WTC11 (cell line): ENCODE measurements at regions not wholly inside any gene's neighbourhood (a gene's known extent, or its start where the extent isn't known, plus 50 kb on each side); places are given as distances from the start of the nearest gene placed in this dataset.

Source experiments
- ATAC-seq: fragments of 200-7000 bp; cut with Tn5 transposase; 2 replicates; pipeline ENCODE4 v1.10.0; 2021; ENCODE audit warnings: mild to moderate bottlenecking, moderate library complexity
- CTCF ChIA-PET: fragments of 300-600 bp; sonication (Branson Sonifier 250); formaldehyde crosslinking; loops from one replicate; lab custom pipeline; 2021; ENCODE audit warnings: antibody characterized with exemption; lab: Charles Lee
- POLR2A ChIA-PET: fragments of 350-600 bp; sonication (Branson Sonifier 250); formaldehyde crosslinking; loops from one replicate; lab custom pipeline; 2021; ENCODE audit warnings: antibody characterized with exemption; lab: Charles Lee
- DNase-seq: peaks from one replicate; pipeline ENCODE4 v3.0.0; 2021; ENCODE audit warnings: low spot score
- H3K27ac Mint-ChIP-seq: 2 replicates; pipeline ENCODE4 v1.8.0; 2021; ENCODE audit warnings: mixed read lengths
- H3K27me3 Mint-ChIP-seq: 2 replicates; pipeline ENCODE4 v1.8.0; 2021; ENCODE audit warnings: low read depth, mild to moderate bottlenecking, moderate library complexity, mixed read lengths
- H3K36me3 Mint-ChIP-seq: 2 replicates; pipeline ENCODE4 v1.8.0; 2021; ENCODE audit warnings: mixed read lengths
- H3K4me1 Mint-ChIP-seq: 2 replicates; pipeline ENCODE4 v1.8.0; 2022; ENCODE audit warnings: mixed read lengths
- H3K4me3 Mint-ChIP-seq: 2 replicates; pipeline ENCODE4 v1.8.0; 2021; ENCODE audit warnings: mild to moderate bottlenecking, moderate library complexity, mixed read lengths
- H3K9me3 Mint-ChIP-seq: 2 replicates; pipeline ENCODE4 v1.8.0; 2021; ENCODE audit warnings: mixed read lengths
- ATF1 ChIP-seq: sonication (generic); formaldehyde crosslinking; IDR thresholded peaks from 2 replicates; pipeline ENCODE4 v1.8.1; 2023; ENCODE audit warnings: mild to moderate bottlenecking, moderate library complexity, missing genetic modification reagents
- ATF6 ChIP-seq: sonication (generic); formaldehyde crosslinking; IDR thresholded peaks from 2 replicates; pipeline ENCODE4 v1.8.1; 2023; ENCODE audit warnings: mild to moderate bottlenecking, missing genetic modification reagents
- CTCF ChIP-seq: fragments of 200-600 bp; IDR thresholded peaks from 2 replicates; pipeline ENCODE4 v1.8.0; 2022; ENCODE audit warnings: antibody characterized with exemption
- E2F4 ChIP-seq: sonication (generic); formaldehyde crosslinking; IDR thresholded peaks from 2 replicates; pipeline ENCODE4 v1.8.1; 2022; ENCODE audit warnings: low read depth, mild to moderate bottlenecking, moderate library complexity, missing genetic modification reagents, borderline replicate concordance
- ESRRA ChIP-seq: sonication (generic); formaldehyde crosslinking; IDR thresholded peaks from 2 replicates; pipeline ENCODE4 v1.8.1; 2022; ENCODE audit warnings: mild to moderate bottlenecking, missing genetic modification reagents, borderline replicate concordance
- FOXJ3 ChIP-seq: sonication (generic); formaldehyde crosslinking; IDR thresholded peaks from 2 replicates; pipeline ENCODE4 v1.9.0; 2021; ENCODE audit warnings: missing genetic modification reagents, mild to moderate bottlenecking, borderline replicate concordance
- MXD4 ChIP-seq: fragments of 250-450 bp; sonication (Bioruptor Pico); IDR thresholded peaks from 2 replicates; pipeline ENCODE4 v1.8.0; 2021; ENCODE audit warnings: mild to moderate bottlenecking, moderate library complexity, borderline replicate concordance
- NFYB ChIP-seq: sonication (generic); formaldehyde crosslinking; conservative IDR thresholded peaks from 2 replicates; pipeline ENCODE4 v1.8.0; 2022; ENCODE audit warnings: low read depth, missing genetic modification reagents
- NR1H2 ChIP-seq: sonication (generic); formaldehyde crosslinking; IDR thresholded peaks from 2 replicates; pipeline ENCODE4 v1.9.0; 2021; ENCODE audit warnings: mild to moderate bottlenecking, moderate library complexity, missing genetic modification reagents
- SMAD4 ChIP-seq: sonication (generic); formaldehyde crosslinking; IDR thresholded peaks from 2 replicates; pipeline ENCODE4 v1.8.0; 2022; ENCODE audit warnings: mild to moderate bottlenecking, missing genetic modification reagents
- USF1 ChIP-seq: sonication (generic); formaldehyde crosslinking; IDR thresholded peaks from 2 replicates; pipeline ENCODE4 v1.8.0; 2022; ENCODE audit warnings: mild to moderate bottlenecking, missing genetic modification reagents
- ZNF416 ChIP-seq: fragments of 250-450 bp; sonication (Bioruptor Pico); IDR thresholded peaks from 2 replicates; pipeline ENCODE4 v1.9.0; 2021; ENCODE audit warnings: mild to moderate bottlenecking, inconsistent platforms
- ZNF423 ChIP-seq: fragments of 250-450 bp; sonication (Bioruptor Pico); IDR thresholded peaks from 2 replicates; pipeline ENCODE4 v2.1.2; 2022; ENCODE audit warnings: mild to moderate bottlenecking, moderate library complexity

- TF ChIP-seq ZNF423 = no peak
These were observed 515.8 kb upstream of the MKI67 start (continued) for GRCh38 chr10:128642023-128642422.

GRCh38 chr10:128642502-128642901, 516.3 kb upstream of the MKI67 start:
- Mint-ChIP-seq H3K27me3 (no peaks in the 10 kb centered on the region), H3K27ac (no peak overlapping the region), H3K9me3 (peaks cover 5% of the 10 kb centered on the region), H3K36me3 (no peaks in the 10 kb centered on the region), H3K4me1 (no peaks in the 10 kb centered on the region), H3K4me3 (no peak overlapping the region)
- CTCF ChIA-PET = interaction anchor here (0.9 kb wide), 1 partner anchor 8 kb away, joined by 3 read pairs; no protein-coding TSS in a partner anchor
- no peak for ATAC-seq
- POLR2A ChIA-PET = no interaction called here
- no peak for DNase-seq
- TF ChIP-seq NR1H2 (CRISPR knock-in tag) = no peak
- TF ChIP-seq ATF6 (CRISPR knock-in tag) = no peak
- no peak for TF ChIP-seq NFYB (CRISPR knock-in tag)
- no peak for TF ChIP-seq ESRRA
- no peak for TF ChIP-seq E2F4
- no peak for TF ChIP-seq MXD4 (CRISPR knock-in tag)

GRCh38 chr10:128643658-128644057, 517.4 kb upstream of the MKI67 start:
- no peak for ATAC-seq

GRCh38 chr10:128645486-128645885, 519.3 kb upstream of the MKI67 start:
- Mint-ChIP-seq H3K4me3 (no peak overlapping the region), H3K27me3 (no peaks in the 10 kb centered on the region), H3K9me3 (peaks cover 6% of the 10 kb centered on the region), H3K36me3 (no peaks in the 10 kb centered on the region), H3K27ac (no peak overlapping the region), H3K4me1 (no peaks in the 10 kb centered on the region)
- ChIA-PET CTCF (no interaction called here), POLR2A (interaction anchor here (0.7 kb wide), 1 partner anchor 90 kb away, joined by 6 read pairs; no protein-coding TSS in a partner anchor)
- no peak for ATAC-seq
- DNase-seq = no peak
- no peak for TF ChIP-seq NFYB (CRISPR knock-in tag)
- no peak for TF ChIP-seq CTCF
- no peak for TF ChIP-seq SMAD4 (CRISPR knock-in tag)
- TF ChIP-seq ATF1 = no peak
- no peak for TF ChIP-seq FOXJ3 (CRISPR knock-in tag)
- TF ChIP-seq ZNF416 (CRISPR knock-in tag) = no peak

More at GRCh38 chr10:128643658-128644057, 517.4 kb upstream of the MKI67 start:
- Mint-ChIP-seq H3K36me3 (no peaks in the 10 kb centered on the region), H3K27me3 (no peaks in the 10 kb centered on the region), H3K4me1 (no peaks in the 10 kb centered on the region), H3K27ac (no peak overlapping the region), H3K9me3 (peaks cover 3% of the 10 kb centered on the region), H3K4me3 (no peak overlapping the region)
- no peak for DNase-seq
- TF ChIP-seq MXD4 (CRISPR knock-in tag) (no peak), USF1 (CRISPR knock-in tag) (no peak)
- ChIA-PET POLR2A (no interaction called here), CTCF (no interaction called here)
